VCaP (cell line): ENCODE measurements at regions not wholly inside any gene's neighbourhood (a gene's known extent, or its start where the extent isn't known, plus 50 kb on each side); places are given as distances from the start of the nearest gene placed in this dataset.

Experiments used
- H3K27ac ChIP-seq: fragments of 450-650 bp; 2 replicates; pipeline ENCODE4 v1.5.1; 2017
- TF ChIP-seq, protein P1 (sequence below): fragments of 450-650 bp; conservative IDR thresholded peaks from 2 replicates; pipeline ENCODE4 v1.5.1; 2017; ENCODE audit warnings: mild to moderate bottlenecking, moderate library complexity

- no peak overlapping the region for H3K27ac ChIP-seq
- TF ChIP-seq, protein P1, sequence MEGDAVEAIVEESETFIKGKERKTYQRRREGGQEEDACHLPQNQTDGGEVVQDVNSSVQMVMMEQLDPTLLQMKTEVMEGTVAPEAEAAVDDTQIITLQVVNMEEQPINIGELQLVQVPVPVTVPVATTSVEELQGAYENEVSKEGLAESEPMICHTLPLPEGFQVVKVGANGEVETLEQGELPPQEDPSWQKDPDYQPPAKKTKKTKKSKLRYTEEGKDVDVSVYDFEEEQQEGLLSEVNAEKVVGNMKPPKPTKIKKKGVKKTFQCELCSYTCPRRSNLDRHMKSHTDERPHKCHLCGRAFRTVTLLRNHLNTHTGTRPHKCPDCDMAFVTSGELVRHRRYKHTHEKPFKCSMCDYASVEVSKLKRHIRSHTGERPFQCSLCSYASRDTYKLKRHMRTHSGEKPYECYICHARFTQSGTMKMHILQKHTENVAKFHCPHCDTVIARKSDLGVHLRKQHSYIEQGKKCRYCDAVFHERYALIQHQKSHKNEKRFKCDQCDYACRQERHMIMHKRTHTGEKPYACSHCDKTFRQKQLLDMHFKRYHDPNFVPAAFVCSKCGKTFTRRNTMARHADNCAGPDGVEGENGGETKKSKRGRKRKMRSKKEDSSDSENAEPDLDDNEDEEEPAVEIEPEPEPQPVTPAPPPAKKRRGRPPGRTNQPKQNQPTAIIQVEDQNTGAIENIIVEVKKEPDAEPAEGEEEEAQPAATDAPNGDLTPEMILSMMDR = no peak
Observed at GRCh38 chr11:37786214-37786755, 1188.2 kb upstream of the RAG2 start.

GRCh38 chr11:37774441-37774840 is 1176.4 kb upstream of the RAG2 start:
- TF ChIP-seq, protein P1 = no peak
- no peak overlapping the region for H3K27ac ChIP-seq

GRCh38 chr11:37770145-37770544 is 1172.1 kb upstream of the RAG2 start:
- no peak overlapping the region for H3K27ac ChIP-seq

GRCh38 chr11:37762079-37762478 is 1164.0 kb upstream of the RAG2 start:
- TF ChIP-seq, protein P1 = no peak
- no peak overlapping the region for H3K27ac ChIP-seq

More at GRCh38 chr11:37770145-37770544, 1172.1 kb upstream of the RAG2 start:
- TF ChIP-seq, protein P1 = no peak

DNA sequence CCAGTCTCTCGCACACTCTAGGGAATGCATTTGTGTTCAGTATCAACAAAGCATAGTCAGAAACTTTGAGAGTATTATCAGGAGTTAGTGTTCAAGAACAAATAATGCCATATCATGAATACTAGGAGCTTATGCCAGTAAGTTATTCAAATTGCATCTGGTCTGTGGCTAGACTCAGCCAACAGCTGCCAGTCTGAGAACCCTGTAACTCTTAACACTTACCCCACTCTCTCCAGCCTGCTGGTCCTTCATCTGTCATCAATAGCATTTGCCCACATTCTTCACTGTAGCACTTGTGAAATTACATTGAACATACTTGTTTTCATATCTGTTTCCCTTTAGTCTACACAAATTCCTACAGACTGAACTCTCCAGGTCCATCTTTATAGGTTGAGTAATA is 1157.5 kb upstream of the RAG2 start:
- TF ChIP-seq, protein P1 = no peak
- H3K27ac ChIP-seq = no peak overlapping the region

DNA sequence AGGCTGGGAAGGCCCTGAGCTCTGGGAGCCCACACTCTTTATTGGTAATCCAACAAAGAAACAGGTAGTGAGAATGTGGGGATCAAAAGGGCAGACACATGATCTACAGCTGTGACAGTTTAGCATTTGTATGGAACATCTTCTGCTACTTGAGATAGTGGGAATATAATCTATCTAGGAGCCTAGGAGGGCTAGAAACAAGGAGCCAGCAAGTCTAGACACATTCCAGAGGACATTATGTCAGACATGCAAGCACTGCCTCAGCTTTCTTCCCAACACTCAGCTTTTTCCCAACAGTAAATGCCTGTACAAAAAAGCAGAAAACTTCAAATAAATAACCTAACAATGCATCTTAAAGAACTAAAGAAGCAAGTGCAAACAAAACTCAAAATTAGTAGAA is 1150.6 kb upstream of the RAG2 start:
- no peak overlapping the region for H3K27ac ChIP-seq
- TF ChIP-seq, protein P1 = no peak

GRCh38 chr11:37747121-37747520 is 1149.1 kb upstream of the RAG2 start:
- no peak overlapping the region for H3K27ac ChIP-seq
- TF ChIP-seq, protein P1 = no peak
